LNCAP (cell line): ENCODE measurements at regions not wholly inside any gene's neighbourhood (a gene's known extent, or its start where the extent isn't known, plus 50 kb on each side); places are given as distances from the start of the nearest gene placed in this dataset.

Experiments
- TF ChIP-seq, protein P1 (sequence below): fragments of 450-650 bp; IDR thresholded peaks from 2 replicates; pipeline ENCODE4 v1.5.1; 2017; ENCODE audit warnings: mild to moderate bottlenecking

DNA sequence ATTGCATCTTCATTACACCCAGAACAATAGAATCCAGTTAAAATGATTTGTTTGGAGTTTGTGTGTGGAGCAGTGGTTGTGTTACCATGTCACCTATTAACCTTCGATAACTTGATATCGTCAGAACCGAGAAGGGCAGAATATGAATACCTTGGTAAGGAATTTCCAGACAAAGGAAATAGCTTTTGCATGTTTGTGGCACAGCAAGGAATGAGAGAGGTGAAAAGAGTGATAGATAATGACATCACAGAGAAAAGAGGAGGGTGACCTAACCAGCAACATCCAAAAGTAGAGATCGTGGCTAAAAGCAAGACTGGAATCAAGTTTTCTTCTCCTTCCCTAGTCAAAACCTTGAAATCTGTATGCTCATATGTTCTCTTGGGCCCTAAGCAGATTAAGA lies 244.6 kb upstream of the NEGR1 start:
- TF ChIP-seq, protein P1, sequence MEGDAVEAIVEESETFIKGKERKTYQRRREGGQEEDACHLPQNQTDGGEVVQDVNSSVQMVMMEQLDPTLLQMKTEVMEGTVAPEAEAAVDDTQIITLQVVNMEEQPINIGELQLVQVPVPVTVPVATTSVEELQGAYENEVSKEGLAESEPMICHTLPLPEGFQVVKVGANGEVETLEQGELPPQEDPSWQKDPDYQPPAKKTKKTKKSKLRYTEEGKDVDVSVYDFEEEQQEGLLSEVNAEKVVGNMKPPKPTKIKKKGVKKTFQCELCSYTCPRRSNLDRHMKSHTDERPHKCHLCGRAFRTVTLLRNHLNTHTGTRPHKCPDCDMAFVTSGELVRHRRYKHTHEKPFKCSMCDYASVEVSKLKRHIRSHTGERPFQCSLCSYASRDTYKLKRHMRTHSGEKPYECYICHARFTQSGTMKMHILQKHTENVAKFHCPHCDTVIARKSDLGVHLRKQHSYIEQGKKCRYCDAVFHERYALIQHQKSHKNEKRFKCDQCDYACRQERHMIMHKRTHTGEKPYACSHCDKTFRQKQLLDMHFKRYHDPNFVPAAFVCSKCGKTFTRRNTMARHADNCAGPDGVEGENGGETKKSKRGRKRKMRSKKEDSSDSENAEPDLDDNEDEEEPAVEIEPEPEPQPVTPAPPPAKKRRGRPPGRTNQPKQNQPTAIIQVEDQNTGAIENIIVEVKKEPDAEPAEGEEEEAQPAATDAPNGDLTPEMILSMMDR: no peak

DNA sequence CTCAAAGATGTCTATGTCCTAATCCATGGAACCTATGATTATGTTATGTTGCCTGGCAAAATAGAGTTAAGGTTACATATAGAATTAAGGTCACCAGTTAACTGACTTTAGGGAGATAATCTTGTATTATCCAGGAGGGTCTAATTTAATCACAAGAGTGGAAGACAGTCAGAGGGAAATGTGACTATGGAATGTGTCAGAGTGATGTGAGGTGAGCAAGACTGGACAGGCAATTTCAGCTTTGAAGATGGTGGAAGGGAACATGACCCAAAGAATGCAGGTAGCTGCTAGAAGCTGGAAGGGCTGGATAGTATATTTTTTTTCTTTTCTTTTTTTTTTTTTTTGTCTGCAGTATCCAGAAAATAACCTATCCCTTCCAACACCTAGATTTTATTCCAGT lies 241.7 kb upstream of the NEGR1 start:
- TF ChIP-seq, protein P1: no peak

DNA sequence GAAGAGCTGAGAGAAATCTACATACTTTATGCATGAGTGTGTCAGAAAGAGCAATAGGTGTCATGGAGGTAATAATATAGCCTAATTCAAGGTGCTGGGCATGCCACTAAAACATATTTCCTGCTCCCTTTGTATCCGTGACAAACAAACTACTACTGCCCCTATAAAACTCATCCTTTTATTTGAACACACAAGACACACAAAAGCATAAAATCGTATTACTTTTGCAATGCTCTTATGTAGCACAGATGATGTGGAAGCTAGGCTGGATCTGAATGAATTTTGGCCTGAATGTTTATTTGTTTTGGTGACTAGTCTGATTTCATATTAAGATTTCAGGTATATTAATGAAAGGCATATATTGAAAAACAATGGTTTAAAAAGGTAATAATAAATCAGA lies 239.3 kb upstream of the NEGR1 start:
- TF ChIP-seq, protein P1: no peak

DNA sequence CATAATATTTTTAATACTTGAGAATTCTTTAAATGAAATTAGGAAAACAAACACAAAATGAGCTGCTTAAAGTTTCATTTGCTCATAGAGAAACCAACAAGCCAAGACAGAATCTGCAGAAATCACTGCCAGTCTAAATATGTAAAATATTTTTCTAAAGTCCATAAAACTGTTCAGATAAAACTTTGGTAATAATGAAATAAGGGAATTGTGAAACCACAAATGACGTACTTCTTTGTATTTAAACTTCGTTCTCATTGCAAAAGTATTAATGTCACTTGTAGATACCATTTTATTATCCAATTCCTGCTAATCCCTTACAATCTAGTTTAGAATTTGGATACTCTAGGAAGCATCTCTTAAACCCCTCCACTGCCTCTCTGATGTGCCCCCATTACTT lies 234.5 kb upstream of the NEGR1 start:
- TF ChIP-seq, protein P1: no peak

DNA sequence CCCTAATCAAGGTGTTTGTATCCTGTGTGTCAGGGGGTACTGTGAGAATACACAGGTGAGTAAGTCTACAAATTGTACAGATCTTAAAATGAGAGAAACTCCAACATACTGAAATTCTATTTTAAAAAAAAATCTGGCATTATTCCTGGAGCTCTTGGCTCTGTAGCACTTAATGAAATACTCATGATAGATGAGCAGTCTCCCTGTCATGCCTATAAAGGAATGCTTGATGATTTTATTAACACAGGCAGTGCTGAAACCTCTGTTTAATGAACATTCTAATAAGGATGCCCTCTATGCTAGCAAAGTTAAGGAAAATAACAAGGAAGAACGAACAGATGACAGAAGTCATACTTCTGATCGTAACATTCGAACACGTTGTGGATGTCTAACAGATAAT lies 233.9 kb upstream of the NEGR1 start:
- TF ChIP-seq, protein P1: no peak

DNA sequence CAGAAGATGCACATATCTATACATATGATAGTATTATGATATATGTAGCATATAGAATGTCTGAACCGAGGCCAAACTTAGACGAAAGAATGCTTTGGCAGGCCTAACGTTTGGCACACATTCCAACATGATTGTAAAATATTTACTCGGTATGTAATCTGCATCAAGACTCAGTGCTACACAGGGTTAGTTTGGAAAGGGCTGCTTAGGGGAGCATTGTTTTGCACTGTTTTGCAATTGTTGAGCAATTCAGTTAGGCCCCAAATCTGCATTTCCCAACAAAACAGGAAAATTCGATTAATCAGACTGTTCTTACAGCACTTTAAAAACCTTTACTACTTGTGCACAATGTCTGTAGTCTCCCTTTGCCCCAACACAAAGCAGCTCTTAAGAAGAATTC lies 216.0 kb upstream of the NEGR1 start:
- TF ChIP-seq, protein P1: no peak

DNA sequence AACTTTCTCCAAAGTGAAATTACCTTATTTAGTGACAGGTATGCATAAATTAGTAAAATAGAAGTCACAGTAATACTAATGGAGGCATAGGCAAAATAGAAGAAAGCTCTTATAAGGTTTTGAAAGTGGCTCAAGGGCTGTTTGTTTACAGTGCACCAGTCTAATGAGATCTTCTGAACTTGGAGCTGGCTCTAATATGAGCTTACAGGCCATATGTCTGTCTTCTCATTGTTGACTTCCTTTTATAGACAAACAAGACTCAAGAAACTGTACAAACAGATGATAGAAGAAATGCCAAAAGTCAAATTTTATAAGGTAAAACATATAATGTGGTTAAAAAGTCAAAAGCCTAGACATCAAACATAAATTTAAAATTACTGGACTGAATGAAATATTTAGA lies 207.5 kb upstream of the NEGR1 start:
- TF ChIP-seq, protein P1: no peak

DNA sequence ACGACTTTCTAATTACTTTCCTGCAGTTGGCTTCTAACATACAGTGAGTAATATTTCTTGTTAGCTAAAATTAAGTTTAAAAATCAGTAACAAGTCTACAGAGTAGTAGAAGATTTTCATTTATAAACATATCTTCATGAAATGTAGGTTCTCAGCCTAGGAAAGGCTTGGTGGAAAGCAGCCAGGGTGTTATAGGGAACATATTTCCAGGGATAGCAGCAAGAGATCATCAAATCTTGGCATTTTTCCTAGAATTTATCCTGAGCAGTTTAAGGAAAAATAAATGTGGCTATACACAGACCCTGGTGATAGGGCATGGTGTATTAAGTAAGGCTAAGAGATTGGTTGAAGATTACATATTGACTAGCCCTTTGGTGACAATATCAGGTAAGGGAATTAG lies 203.5 kb upstream of the NEGR1 start:
- TF ChIP-seq, protein P1: no peak
